Panc1 (cell line): ENCODE measurements at regions not wholly inside any gene's neighbourhood (a gene's known extent, or its start where the extent isn't known, plus 50 kb on each side); places are given as distances from the start of the nearest gene placed in this dataset.

Source experiments
- ATAC-seq: fragments of 200-7000 bp; cut with Tn5 transposase; 2 replicates; pipeline ENCODE4 v1.9.1; 2020; ENCODE audit warnings: mild to moderate bottlenecking, moderate library complexity
- BruUV-seq: library from RNA; stranded (reverse); fragments of 400-500 nt; replicated peaks from 2 replicates; lab custom pipeline; 2021; lab: Mats Ljungman, UMichigan
- CTCF ChIA-PET: fragments of 300-600 bp; sonication (Branson Sonifier 250); formaldehyde crosslinking; loops from one replicate; lab custom pipeline; 2022; ENCODE audit warnings: antibody characterized with exemption; lab: Charles Lee
- POLR2A ChIA-PET: fragments of 300-600 bp; sonication (Branson Sonifier 250); formaldehyde crosslinking; loops from one replicate; lab custom pipeline; 2022; ENCODE audit warnings: antibody characterized with exemption; lab: Charles Lee
- DNase-seq: peaks from one replicate; pipeline ENCODE4 v3.0.0-alpha.2; 2010; ENCODE audit warnings: low read depth, low spot score
- H3K27ac ChIP-seq: 2 replicates; pipeline ENCODE4 v1.5.1; 2011; ENCODE audit warnings: mild to moderate bottlenecking, low read length, inconsistent platforms
- H3K27me3 ChIP-seq: fragments of 200-500 bp; sonication (Bioruptor generic); 2 replicates; pipeline ENCODE4 v1.6.0; 2014; ENCODE audit warnings: low read length, inconsistent platforms; ENCODE audit not compliant: control insufficient read depth, insufficient read depth
- H3K36me3 ChIP-seq: fragments of 200-500 bp; sonication (Bioruptor generic); 2 replicates; pipeline ENCODE4 v1.5.1; 2014; ENCODE audit warnings: inconsistent platforms, mild to moderate bottlenecking, low read length, moderate library complexity; ENCODE audit not compliant: control insufficient read depth, insufficient read depth
- H3K4me1 ChIP-seq: 2 replicates; pipeline ENCODE4 v1.5.1; 2011; ENCODE audit warnings: inconsistent platforms, mild to moderate bottlenecking, low read length, moderate library complexity; ENCODE audit not compliant: control insufficient read depth, insufficient read depth
- H3K4me3 ChIP-seq, 2 experiments: 2 replicates each; pipeline ENCODE4 v1.5.1; 2011 to 2012; ENCODE audit warnings: low read depth in 2 of 2, low read length in 2 of 2, mild to moderate bottlenecking in 2 of 2, inconsistent platforms in 1 of 2, moderate library complexity in 1 of 2
- H3K9me3 ChIP-seq: fragments of 200-500 bp; sonication (Bioruptor generic); 2 replicates; pipeline ENCODE4 v1.5.1; 2014; ENCODE audit warnings: low read depth, mild to moderate bottlenecking, inconsistent platforms, low read length, moderate library complexity; ENCODE audit not compliant: control insufficient read depth, insufficient read depth
- POLR2AphosphoS5 ChIP-seq: IDR thresholded peaks from 2 replicates; pipeline ENCODE4 v1.6.1; 2012; ENCODE audit warnings: mild to moderate bottlenecking, low read depth, low read length, moderate library complexity
- SIN3A ChIP-seq: IDR thresholded peaks from 2 replicates; pipeline ENCODE4 v1.6.1; 2012; ENCODE audit warnings: low read depth, mild to moderate bottlenecking, low read length, moderate library complexity, borderline replicate concordance; ENCODE audit not compliant: insufficient read depth
- TCF7L2 ChIP-seq: IDR thresholded peaks from 2 replicates; pipeline ENCODE4 v1.6.1; 2011; ENCODE audit warnings: mild to moderate bottlenecking, low read depth, low read length, inconsistent platforms
- in situ Hi-C: cut with HindIII; loops from 2 replicates; pipeline ENCODE4 v1.10.0; 2016; ENCODE audit warnings: low sequenced_read_pairs, low pct_unique_long_range_greater_than_20kb
- intact Hi-C: fragments of 100-400 bp; cut with micrococcal nuclease; formaldehyde crosslinking; loops from one replicate; pipeline ENCODE4 v1.10.0; 2022; ENCODE audit not compliant: unreplicated experiment
- TF ChIP-seq, protein P1 (sequence below): fragments of 450-650 bp; IDR thresholded peaks from 2 replicates; pipeline ENCODE4 v1.5.1; 2017; ENCODE audit warnings: mild to moderate bottlenecking
- TF ChIP-seq, protein P2 (sequence below), 2 experiments: IDR thresholded peaks; 2 replicates each; pipeline ENCODE4 v1.6.1; 2011 to 2012; ENCODE audit warnings: low read depth in 2 of 2, control low read depth in 1 of 2, low read length in 1 of 2, mild to moderate bottlenecking in 1 of 2, moderate library complexity in 1 of 2; ENCODE audit not compliant: insufficient read depth in 1 of 2

DNA sequence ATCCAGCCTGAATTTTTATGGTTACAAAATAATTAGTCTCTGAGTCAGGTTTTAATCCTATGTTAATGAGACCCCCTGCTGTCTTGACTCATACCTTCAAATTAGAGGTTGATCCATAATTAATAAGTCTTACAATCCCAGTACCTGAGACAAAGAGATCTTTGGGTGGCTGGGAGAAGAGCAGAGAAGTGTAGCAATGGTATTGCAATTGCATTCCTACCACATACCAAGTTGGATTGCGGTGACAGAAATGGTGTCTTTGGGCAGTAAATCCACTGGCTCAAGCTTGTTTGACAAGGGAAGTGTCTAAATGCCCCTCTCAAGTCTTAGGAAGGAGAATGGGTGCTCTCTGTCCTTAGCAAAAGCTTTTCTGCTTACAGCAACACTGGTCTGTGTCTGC, 150.4 kb downstream of the BTBD3 start:
- no peak overlapping the region for H3K4me3 ChIP-seq
- H3K9me3 ChIP-seq = no peaks in the 10 kb centered on the region
- no peak overlapping the region for H3K27ac ChIP-seq
- in situ Hi-C loops (no loop called here), intact Hi-C loops (no loop called here)
- DNase-seq (no peak), ATAC-seq (no peak)
- H3K27me3 ChIP-seq = no peaks in the 10 kb centered on the region
- H3K36me3 ChIP-seq = no peaks in the 10 kb centered on the region
- BruUV-seq = no TSS peak
- no peaks in the 10 kb centered on the region for H3K4me1 ChIP-seq
- TF ChIP-seq POLR2AphosphoS5 (no peak), SIN3A (no peak), TCF7L2 (no peak)
- TF ChIP-seq, protein P1, sequence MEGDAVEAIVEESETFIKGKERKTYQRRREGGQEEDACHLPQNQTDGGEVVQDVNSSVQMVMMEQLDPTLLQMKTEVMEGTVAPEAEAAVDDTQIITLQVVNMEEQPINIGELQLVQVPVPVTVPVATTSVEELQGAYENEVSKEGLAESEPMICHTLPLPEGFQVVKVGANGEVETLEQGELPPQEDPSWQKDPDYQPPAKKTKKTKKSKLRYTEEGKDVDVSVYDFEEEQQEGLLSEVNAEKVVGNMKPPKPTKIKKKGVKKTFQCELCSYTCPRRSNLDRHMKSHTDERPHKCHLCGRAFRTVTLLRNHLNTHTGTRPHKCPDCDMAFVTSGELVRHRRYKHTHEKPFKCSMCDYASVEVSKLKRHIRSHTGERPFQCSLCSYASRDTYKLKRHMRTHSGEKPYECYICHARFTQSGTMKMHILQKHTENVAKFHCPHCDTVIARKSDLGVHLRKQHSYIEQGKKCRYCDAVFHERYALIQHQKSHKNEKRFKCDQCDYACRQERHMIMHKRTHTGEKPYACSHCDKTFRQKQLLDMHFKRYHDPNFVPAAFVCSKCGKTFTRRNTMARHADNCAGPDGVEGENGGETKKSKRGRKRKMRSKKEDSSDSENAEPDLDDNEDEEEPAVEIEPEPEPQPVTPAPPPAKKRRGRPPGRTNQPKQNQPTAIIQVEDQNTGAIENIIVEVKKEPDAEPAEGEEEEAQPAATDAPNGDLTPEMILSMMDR = no peak
- TF ChIP-seq, protein P2, sequence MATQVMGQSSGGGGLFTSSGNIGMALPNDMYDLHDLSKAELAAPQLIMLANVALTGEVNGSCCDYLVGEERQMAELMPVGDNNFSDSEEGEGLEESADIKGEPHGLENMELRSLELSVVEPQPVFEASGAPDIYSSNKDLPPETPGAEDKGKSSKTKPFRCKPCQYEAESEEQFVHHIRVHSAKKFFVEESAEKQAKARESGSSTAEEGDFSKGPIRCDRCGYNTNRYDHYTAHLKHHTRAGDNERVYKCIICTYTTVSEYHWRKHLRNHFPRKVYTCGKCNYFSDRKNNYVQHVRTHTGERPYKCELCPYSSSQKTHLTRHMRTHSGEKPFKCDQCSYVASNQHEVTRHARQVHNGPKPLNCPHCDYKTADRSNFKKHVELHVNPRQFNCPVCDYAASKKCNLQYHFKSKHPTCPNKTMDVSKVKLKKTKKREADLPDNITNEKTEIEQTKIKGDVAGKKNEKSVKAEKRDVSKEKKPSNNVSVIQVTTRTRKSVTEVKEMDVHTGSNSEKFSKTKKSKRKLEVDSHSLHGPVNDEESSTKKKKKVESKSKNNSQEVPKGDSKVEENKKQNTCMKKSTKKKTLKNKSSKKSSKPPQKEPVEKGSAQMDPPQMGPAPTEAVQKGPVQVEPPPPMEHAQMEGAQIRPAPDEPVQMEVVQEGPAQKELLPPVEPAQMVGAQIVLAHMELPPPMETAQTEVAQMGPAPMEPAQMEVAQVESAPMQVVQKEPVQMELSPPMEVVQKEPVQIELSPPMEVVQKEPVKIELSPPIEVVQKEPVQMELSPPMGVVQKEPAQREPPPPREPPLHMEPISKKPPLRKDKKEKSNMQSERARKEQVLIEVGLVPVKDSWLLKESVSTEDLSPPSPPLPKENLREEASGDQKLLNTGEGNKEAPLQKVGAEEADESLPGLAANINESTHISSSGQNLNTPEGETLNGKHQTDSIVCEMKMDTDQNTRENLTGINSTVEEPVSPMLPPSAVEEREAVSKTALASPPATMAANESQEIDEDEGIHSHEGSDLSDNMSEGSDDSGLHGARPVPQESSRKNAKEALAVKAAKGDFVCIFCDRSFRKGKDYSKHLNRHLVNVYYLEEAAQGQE (IDR thresholded peaks at IDR 0.05; ENCODE audit: insufficient read depth in 1 of 2, low read depth in 2 of 2, low read length in 1 of 2) = no peak
- ChIA-PET CTCF (no interaction called here), POLR2A (no interaction called here)

DNA sequence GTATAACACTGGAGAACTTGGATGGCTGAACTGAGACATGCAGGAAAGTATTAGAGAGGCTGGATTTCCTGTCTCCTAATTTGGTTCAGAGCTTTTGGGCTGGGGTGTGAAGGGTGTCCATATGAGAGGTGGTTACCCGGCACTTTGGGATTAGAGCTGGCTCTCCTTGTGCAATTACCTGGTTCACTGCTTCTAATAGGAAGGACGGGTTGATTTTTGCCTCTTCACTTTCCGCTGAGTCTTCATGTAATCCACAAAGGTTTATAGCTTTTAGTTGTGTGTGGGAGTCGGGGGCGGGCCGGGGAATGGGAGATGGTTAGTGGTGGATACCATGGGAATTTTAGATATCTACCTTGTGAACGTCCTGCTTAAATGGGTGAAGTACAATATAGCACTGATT, 151.5 kb downstream of the BTBD3 start:
- no peaks in the 10 kb centered on the region for H3K4me1 ChIP-seq
- no peaks in the 10 kb centered on the region for H3K9me3 ChIP-seq
- H3K36me3 ChIP-seq = no peaks in the 10 kb centered on the region
- POLR2A ChIA-PET = no interaction called here
- no peak for TF ChIP-seq POLR2AphosphoS5
- TF ChIP-seq, protein P2 (IDR thresholded peaks at IDR 0.05; ENCODE audit: insufficient read depth in 1 of 2, low read depth in 2 of 2, low read length in 1 of 2) = no peak
- TF ChIP-seq, protein P1 = no peak
- no peak for TF ChIP-seq SIN3A
- TF ChIP-seq TCF7L2 = no peak
- no peak for DNase-seq
- BruUV-seq = no TSS peak
- H3K27me3 ChIP-seq = no peaks in the 10 kb centered on the region
- intact Hi-C loops = no loop called here
- in situ Hi-C loops = no loop called here
- ATAC-seq = no peak
- H3K27ac ChIP-seq = no peak overlapping the region
- H3K4me3 ChIP-seq = no peak overlapping the region
- CTCF ChIA-PET = no interaction called here
